ENCODE measurements at regions not wholly inside any gene's neighbourhood (a gene's known extent, or its start where the extent isn't known, plus 50 kb on each side); places are given as distances from the start of the nearest gene placed in this dataset.
A peak's percentile ranks its signal among the peaks of the same experiment; 100 is the strongest.
"Not testable (repeated sequence)": the region's sequence is repeated elsewhere in the genome, so short reads cannot be mapped to it uniquely, and the experiment has no call there.

GRCh38 chr7:131802195-131802864, 245.9 kb upstream of the PODXL start:
- no peak for DNase-seq (ENCODE audit: low spot score)

- DNase-seq (ENCODE audit: low spot score): no peak
These were observed 244.1 kb upstream of the PODXL start for GRCh38 chr7:131800531-131800930.

GRCh38 chr7:131800008-131800407, 243.6 kb upstream of the PODXL start:
- DNase-seq (ENCODE audit: low spot score): no peak

- no peak for DNase-seq (ENCODE audit: low spot score)
These were observed 241.4 kb upstream of the PODXL start for GRCh38 chr7:131797841-131798240.

DNA sequence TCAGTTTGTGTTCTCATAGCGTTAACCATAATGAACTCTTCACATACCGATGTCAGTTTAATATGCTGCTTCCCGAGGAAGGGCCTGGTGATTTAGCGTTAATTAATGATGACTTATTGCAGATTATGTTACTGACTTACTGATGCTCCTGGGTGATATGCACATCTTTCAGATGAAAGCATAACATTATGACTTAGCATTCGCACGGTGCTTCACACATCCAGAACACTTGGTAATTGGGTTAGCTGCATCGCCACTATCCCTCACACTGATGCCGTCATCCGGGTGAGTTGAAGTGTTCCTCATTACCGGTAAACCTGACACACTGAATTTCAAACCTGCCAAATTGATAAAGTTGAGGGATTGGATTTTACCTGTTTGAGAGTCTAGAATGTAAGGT, 239.0 kb upstream of the PODXL start:
- no peak for DNase-seq (ENCODE audit: low spot score)

- DNase-seq (ENCODE audit: low spot score): no peak
These were observed 235.9 kb upstream of the PODXL start for GRCh38 chr7:131792311-131792710.

DNA sequence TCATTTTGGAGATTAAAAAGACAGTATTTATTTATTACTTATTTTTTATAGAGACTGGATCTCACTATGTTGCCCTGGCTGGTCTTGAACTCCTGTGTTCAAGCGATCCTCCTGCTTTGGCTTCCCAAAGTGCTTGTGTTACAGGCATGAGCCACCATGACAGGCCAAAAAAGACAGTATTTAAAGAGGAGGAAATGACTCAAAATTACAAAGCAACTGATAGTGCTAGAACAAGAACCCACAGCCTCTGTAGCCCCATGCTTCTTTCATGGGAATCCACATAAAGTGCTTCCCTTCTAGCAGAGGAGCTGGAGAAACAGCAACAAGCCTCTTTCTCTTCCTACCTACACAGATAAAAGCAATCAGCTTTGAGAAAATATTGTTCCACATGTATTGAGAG, 230.7 kb upstream of the PODXL start:
- no peak for DNase-seq (ENCODE audit: low spot score)

DNA sequence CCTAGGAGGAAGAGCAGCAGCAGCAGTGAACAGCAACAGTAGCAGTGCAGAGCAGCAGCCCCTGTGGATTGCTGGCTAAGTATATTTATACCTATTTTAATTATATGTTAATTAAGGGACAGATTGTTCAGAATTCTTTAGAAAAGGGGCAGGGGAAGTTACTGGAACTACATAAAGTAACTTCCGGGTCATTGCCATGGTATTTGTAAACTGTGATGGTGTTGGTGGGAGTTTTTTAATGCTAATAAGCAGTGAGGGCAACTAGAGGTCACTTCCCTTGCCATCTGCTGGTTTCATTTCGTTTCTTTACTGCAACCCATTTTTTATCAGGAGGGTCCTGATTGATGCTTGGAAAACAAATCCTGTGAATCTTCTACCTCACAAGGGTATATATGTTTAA, 229.8 kb upstream of the PODXL start:
- no peak for DNase-seq (ENCODE audit: low spot score)

GRCh38 chr7:131778601-131779000, 222.2 kb upstream of the PODXL start:
- DNase-seq (ENCODE audit: low spot score): no peak

DNA sequence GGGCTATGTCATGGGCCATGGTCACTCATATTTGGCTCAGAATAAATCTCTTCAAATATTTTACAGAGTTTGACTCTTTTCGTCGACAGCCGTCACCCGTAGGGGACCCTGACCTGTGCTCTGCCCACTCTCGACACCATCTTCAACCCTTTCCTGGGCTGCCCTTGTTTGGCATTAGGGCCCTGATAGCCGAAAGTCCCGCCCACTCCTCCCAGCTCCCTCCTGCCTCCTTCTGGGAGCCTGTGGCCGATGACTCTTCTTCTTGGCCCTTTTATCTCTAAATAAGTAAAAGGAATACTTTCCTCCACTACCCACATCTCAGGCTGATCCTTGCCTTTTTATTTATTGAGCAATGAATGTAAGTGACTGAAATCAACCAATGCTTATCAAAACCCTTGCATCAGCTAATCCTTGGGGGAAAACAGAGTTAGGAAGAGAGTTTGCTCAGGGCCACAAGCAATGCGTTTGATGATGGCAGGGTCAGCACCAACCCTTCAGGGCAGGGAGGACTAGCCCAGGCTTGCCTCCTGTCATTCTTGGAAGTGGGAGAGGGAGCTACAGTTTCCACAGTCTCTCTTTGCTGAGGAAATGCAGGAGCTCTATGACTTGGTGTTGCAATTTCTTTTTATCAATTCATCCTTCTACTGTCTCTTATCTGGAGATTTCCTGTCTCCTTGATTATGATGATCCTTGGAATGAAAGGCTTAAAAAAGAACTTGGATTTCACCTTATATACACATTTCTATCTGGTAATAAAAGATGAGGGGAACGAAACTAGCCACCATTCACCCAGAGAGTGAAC, 218.2 kb upstream of the PODXL start:
- no peak for DNase-seq (ENCODE audit: low spot score)

GRCh38 chr7:131773413-131773812, 217.0 kb upstream of the PODXL start:
- DNase-seq (ENCODE audit: low spot score): no peak

DNA sequence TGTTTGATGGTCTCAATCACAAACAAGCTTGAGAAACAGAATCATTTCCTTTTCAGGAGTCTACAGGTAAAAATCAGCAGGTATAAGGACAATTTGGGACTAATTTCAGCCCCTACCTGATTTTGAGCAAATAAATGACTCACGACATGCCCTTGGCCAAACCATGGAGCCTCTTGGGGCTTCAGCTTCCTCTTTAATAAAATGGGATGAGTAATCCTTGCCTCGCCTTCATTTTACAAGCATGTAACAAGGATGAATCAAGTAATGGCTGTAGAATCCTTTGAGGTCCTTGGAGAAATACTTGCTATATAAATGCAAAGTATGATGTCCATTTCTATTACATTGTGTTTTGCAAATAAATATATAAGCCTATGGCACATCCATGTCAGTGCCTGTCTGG, 212.8 kb upstream of the PODXL start:
- peak; percentile 54 for DNase-seq (ENCODE audit: low spot score)

GRCh38 chr7:131767591-131767990, 211.2 kb upstream of the PODXL start:
- DNase-seq (ENCODE audit: low spot score): no peak

DNA sequence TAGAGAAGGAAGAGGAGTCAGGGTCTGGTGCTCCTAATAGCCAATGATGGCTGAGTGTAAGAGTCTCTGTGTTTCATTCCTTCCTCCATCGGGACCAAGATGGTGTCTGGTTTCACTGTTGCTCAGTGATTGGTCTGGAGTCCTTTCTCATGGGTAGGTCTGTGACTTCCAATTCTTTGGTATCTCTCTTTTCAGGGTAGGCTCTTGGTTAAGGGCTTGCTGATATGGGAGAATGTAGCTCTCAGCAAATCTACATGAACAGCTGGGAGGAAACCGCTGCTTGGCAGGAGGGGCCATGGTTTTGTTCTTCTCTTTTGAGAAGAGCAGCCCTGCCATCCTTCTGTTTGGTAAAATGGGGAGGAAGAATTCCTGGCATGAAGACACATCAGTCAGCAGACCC, 209.1 kb upstream of the PODXL start:
- DNase-seq (ENCODE audit: low spot score): no peak

DNA sequence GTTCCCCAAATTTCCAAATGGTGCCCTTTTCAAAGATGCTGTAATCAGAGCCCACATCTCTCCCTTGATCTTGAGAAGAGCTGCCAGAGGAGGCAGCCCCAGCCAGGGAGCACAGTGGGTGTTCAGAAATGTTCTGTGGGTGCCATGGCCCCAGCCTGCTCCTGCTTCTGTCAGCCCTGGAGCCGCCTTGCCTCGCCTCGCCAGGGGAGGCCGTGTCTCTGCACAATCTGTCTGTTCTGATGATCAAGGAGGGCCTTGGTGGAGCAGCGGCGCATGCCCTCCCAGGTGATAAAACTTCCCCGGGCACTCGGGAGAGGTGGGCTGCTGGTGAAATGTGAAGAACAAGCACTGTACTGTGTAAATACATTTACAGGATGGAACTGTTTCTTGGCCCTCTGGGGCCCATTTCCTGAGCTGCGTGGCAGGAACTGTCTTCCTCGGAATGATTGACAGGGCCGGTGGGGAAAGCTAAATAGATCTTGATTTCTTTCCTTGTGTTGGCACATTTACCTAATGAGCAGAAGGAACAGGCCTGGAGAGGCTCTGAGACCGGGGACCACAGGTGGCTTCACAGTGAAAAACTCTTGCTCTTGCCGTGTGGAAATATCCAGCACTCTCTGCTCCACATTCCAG, 207.8 kb upstream of the PODXL start:
- no peak for DNase-seq (ENCODE audit: low spot score)

DNA sequence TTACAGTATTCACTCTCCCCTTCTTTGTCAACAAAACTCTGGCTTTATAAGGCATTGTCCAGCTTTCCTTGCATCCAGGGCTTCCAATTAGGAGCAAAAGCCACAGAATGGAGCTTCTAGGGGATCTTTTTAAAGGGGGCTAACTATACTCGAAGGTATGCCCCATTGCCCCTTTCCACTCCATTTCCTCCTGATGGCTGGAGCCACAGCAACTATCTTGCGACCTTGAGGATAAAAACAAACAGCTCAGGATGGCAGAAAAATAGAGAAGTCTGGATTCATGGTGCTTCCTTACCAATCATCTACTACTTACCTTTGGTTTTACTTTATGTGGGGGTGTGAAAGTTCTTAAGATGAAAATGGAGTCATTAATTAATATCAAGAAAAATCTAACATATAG, 206.3 kb upstream of the PODXL start:
- no peak for DNase-seq (ENCODE audit: low spot score)

- DNase-seq (ENCODE audit: low spot score): not testable (repeated sequence)
These were observed 199.4 kb upstream of the PODXL start for GRCh38 chr7:131755801-131756200.

GRCh38 chr7:131753620-131754222, 197.3 kb upstream of the PODXL start:
- DNase-seq (ENCODE audit: low spot score): no peak

DNA sequence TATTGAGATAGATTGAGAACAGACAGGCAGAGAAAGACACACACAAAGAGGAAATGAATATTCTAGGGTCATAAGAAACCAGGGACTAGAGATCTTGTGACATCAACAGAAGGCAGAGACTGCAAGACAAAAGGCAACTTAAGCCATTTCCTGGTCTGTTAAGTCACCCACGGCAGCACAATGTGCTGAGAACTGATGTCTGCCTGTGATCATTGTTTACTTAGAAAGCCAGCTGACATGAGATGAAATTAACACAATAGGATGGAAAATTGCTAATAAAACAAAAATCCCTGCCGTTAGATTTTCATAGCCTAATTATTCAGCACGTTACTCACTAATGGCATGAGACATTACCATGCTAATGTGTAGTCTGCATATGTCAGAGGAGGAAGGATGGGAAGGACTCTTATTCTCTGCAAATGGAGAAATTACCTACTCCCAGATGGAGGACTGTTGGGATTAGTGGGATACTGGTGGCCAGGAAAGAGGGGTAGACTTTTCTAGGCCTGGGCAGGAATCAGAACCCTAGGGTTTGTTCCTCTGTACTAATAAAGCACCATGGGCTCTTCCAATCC, 191.3 kb upstream of the PODXL start:
- no peak for DNase-seq (ENCODE audit: low spot score)

DNA sequence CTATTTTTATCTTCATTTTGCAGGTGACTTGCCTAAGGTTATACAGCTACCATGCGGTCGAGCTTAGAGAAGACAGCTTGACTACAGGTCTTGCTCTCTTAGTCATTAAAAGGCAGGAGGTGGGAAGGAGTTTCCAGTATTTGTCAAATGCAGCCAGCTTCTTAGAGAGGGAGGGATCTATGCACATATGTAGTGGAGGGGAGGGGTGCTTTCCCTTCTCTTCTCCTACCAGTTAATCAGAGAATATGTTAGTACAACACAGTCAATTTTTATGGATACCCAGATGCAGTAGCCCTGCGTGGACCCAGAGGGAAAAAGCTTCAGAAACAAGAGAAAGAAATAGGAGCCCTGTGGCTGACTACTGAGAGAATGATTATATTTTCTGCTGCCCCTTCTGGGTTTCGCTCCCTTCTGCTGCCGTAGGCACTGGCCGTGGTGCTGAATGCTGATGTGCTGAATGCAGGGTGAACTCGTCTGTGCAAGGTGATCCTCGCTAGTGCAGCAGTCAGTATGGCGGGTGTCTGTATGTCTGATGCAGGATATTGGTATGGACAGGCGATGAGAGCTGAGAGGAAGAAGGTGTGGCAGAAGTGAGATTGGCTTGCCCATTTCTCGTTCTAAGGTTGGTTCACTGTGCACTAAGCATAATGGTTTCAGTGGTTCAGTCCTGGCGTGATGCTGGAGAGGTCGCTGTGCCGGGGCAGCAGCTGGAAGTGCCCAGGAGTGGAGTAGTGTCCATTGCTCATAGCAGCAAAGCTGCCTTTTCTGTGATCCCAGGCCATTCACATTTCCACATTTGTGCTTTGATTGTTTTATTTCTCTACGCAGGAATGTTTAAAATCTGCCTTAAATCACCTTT, 189.2 kb upstream of the PODXL start:
- DNase-seq (ENCODE audit: low spot score): peak; percentile 30

DNA sequence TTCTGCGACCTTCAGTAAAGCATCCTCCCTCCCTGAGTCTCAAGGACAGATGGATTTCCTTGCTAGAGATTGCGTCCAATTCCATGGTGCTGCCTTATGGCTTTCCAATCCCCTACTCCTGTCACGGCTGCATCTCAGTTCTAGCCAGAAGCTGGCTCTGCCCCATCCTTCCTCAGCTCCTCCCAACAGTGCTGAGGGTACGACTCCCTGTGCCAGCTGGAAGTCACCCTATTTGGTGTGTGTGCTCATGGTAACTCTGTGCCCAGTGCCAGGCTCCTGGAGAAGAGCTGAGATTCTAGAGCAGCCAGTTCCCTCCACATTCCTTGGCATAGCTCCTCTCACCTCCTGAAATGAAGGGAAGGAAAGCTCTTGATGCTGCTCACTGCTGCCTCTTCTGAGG, 185.0 kb upstream of the PODXL start:
- DNase-seq (ENCODE audit: low spot score): no peak

All from A172 (cell line).